ENCODE measurements at regions not wholly inside any gene's neighbourhood (a gene's known extent, or its start where the extent isn't known, plus 50 kb on each side); places are given as distances from the start of the nearest gene placed in this dataset.

GRCh38 chrX:68994135-68994890, 165.5 kb downstream of the EFNB1 start:
- Histone ChIP-seq H3K4me1 (ENCODE audit: control insufficient read depth, low read length) (no peaks in the 10 kb centered on the region), H3K79me2 (ENCODE audit: control insufficient read depth, low read length) (no peaks in the 10 kb centered on the region), H4K20me1 (ENCODE audit: control insufficient read depth, insufficient read depth, low read depth, low read length) (no peaks in the 10 kb centered on the region), H3K27me3 (ENCODE audit: control insufficient read depth, low read length) (no peaks in the 10 kb centered on the region), H3K9me2 (replicated peaks; ENCODE audit: control insufficient read depth, low read length) (no peaks in the 10 kb centered on the region), H3K4me2 (ENCODE audit: low read length) (no peak overlapping the region), H3K9me3 (ENCODE audit: control insufficient read depth, insufficient read depth, low read length) (no peaks in the 10 kb centered on the region), H3K4me3 (ENCODE audit: low read length) (no peak overlapping the region), H3F3A (ENCODE audit: control insufficient read depth, insufficient read depth) (no peaks in the 10 kb centered on the region), H3K36me3 (ENCODE audit: control insufficient read depth, low read length) (no peaks in the 10 kb centered on the region), H3K27ac (ENCODE audit: low read depth, low read length) (no peak overlapping the region)
- TF ChIP-seq CTCF (IDR thresholded peaks at IDR 0.05; ENCODE audit: low read depth, low read length, poor library complexity, severe bottlenecking) (no peak), EZH2phosphoT487 (IDR thresholded peaks at IDR 0.05; ENCODE audit: borderline replicate concordance, low read length) (no peak)

GRCh38 chrX:68992821-68993397, 164.1 kb downstream of the EFNB1 start:
- H3K79me2 ChIP-seq (ENCODE audit: control insufficient read depth, low read length): no peaks in the 10 kb centered on the region
- H3K9me2 ChIP-seq (replicated peaks; ENCODE audit: control insufficient read depth, low read length): no peaks in the 10 kb centered on the region
- no peaks in the 10 kb centered on the region for H3K4me1 ChIP-seq (ENCODE audit: control insufficient read depth, low read length)
- TF ChIP-seq CTCF (IDR thresholded peaks at IDR 0.05; ENCODE audit: low read depth, low read length, poor library complexity, severe bottlenecking) (no peak), EZH2phosphoT487 (IDR thresholded peaks at IDR 0.05; ENCODE audit: borderline replicate concordance, low read length) (no peak)
- H3K36me3 ChIP-seq (ENCODE audit: control insufficient read depth, low read length): no peaks in the 10 kb centered on the region
- no peak overlapping the region for H3K4me3 ChIP-seq (ENCODE audit: low read length)
- no peak overlapping the region for H3K4me2 ChIP-seq (ENCODE audit: low read length)
- H3F3A ChIP-seq (ENCODE audit: control insufficient read depth, insufficient read depth): no peaks in the 10 kb centered on the region
- no peak overlapping the region for H3K27ac ChIP-seq (ENCODE audit: low read depth, low read length)
- H4K20me1 ChIP-seq (ENCODE audit: control insufficient read depth, insufficient read depth, low read depth, low read length): no peaks in the 10 kb centered on the region
- no peaks in the 10 kb centered on the region for H3K27me3 ChIP-seq (ENCODE audit: control insufficient read depth, low read length)
- no peaks in the 10 kb centered on the region for H3K9me3 ChIP-seq (ENCODE audit: control insufficient read depth, insufficient read depth, low read length)

DNA sequence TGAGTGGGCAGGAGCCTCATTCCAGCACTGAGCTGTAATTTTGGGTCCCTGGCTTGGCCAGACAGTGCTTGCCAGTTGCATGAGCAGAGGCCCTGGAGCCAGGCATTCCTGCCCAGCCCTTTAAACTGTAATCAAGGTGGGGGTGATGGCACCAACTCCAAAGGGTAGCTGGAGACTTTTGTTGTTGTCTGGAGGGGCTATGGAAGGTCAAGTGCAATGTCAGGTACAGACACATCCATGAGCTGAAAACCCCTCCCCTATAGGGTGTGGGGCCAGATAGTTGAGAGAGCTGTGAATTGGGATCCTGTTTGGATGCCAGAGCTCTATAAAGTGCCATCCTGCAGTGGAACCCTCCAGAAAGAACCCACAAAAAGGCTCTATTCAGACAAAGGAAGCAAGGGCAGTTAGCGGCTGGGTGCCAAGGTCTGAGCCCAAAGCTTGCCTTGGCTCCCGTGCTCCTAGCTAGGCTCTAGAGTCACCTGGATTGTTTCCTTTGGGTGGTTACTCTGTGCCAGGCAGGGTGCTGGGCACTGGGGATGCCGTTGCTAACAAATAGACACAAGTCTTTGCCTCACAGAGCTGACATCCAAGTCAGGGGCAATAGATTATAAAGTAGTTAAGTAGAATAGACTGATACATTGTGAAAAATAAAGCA, 163.0 kb downstream of the EFNB1 start:
- Histone ChIP-seq H3K4me1 (ENCODE audit: control insufficient read depth, low read length) (no peaks in the 10 kb centered on the region), H3K4me3 (ENCODE audit: low read length) (no peak overlapping the region), H3K9me2 (replicated peaks; ENCODE audit: control insufficient read depth, low read length) (no peaks in the 10 kb centered on the region), H3F3A (ENCODE audit: control insufficient read depth, insufficient read depth) (no peaks in the 10 kb centered on the region), H3K36me3 (ENCODE audit: control insufficient read depth, low read length) (no peaks in the 10 kb centered on the region), H3K27ac (ENCODE audit: low read depth, low read length) (no peak overlapping the region), H3K9me3 (ENCODE audit: control insufficient read depth, insufficient read depth, low read length) (no peaks in the 10 kb centered on the region), H3K27me3 (ENCODE audit: control insufficient read depth, low read length) (no peaks in the 10 kb centered on the region), H3K79me2 (ENCODE audit: control insufficient read depth, low read length) (no peaks in the 10 kb centered on the region), H4K20me1 (ENCODE audit: control insufficient read depth, insufficient read depth, low read depth, low read length) (no peaks in the 10 kb centered on the region), H3K4me2 (ENCODE audit: low read length) (no peak overlapping the region)
- TF ChIP-seq CTCF (IDR thresholded peaks at IDR 0.05; ENCODE audit: low read depth, low read length, poor library complexity, severe bottlenecking) (no peak), EZH2phosphoT487 (IDR thresholded peaks at IDR 0.05; ENCODE audit: borderline replicate concordance, low read length) (no peak)

All from DOHH2 (cell line).